GM12878 (cell line): ENCODE measurements at regions not wholly inside any gene's neighbourhood (a gene's known extent, or its start where the extent isn't known, plus 50 kb on each side); places are given as distances from the start of the nearest gene placed in this dataset.

Experiments
- ATAC-seq: fragments of 200-7000 bp; cut with Tn5 transposase; 3 replicates; pipeline ENCODE4 v1.9.1; 2020; ENCODE audit warnings: mild to moderate bottlenecking, moderate library complexity
- BruUV-seq: library from RNA; stranded (reverse); fragments of 400-500 nt; replicated peaks from 2 replicates; lab custom pipeline; 2021; lab: Mats Ljungman, UMichigan
- CTCF ChIA-PET: fragments of 300-600 bp; sonication (Branson Sonifier 250); formaldehyde crosslinking; extraction: SDS; loops from one replicate; lab custom pipeline; 2021; ENCODE audit warnings: inconsistent platforms; lab: Yijun Ruan, JAX
- POLR2A ChIA-PET: fragments of 350-600 bp; formaldehyde crosslinking; extraction: SDS; loops from one replicate; lab custom pipeline; 2021; ENCODE audit warnings: inconsistent platforms; lab: Charles Lee
- RAD21 ChIA-PET: fragments of 300-600 bp; sonication (Branson Sonifier 250); formaldehyde crosslinking; loops from one replicate; lab custom pipeline; 2023; ENCODE audit warnings: antibody characterized with exemption; ENCODE audit not compliant: unreplicated experiment; lab: Charles Lee
- SMC1A ChIA-PET: fragments of 300-600 bp; sonication (Branson Sonifier 250); formaldehyde crosslinking; loops from one replicate; lab custom pipeline; 2023; ENCODE audit not compliant: unreplicated experiment, uncharacterized antibody; lab: Charles Lee
- DNase-seq: peaks from one replicate; pipeline ENCODE4 v3.0.0-alpha.2; 2011; ENCODE audit warnings: low read depth, low spot score
- FAIRE-seq: peaks from 3 replicates; lab custom pipeline; 2011; peaks lifted over from hg19 to GRCh38; lab: Jason Lieb, UNC
- H2AFZ ChIP-seq: 2 replicates; pipeline ENCODE4 v1.6.0; 2011; ENCODE audit warnings: low read depth, low read length, control low read depth; ENCODE audit not compliant: control insufficient read depth
- H3K27ac ChIP-seq: 2 replicates; pipeline ENCODE4 v1.5.1; 2011; ENCODE audit warnings: control low read depth; ENCODE audit not compliant: control insufficient read depth, insufficient read depth
- H3K27me3 ChIP-seq, 2 experiments: replicated peaks in 1 of 2; 2 replicates each; pipeline versions ENCODE4 v1.6.0 to v1.6.1; 2011; ENCODE audit warnings: low read length in 1 of 2; ENCODE audit not compliant: control insufficient read depth in 2 of 2, insufficient read depth in 2 of 2
- H3K36me3 ChIP-seq, 2 experiments: 2 replicates each; pipeline ENCODE4 v1.5.1; 2011; ENCODE audit warnings: low read length in 1 of 2; ENCODE audit not compliant: control insufficient read depth in 2 of 2, insufficient read depth in 2 of 2
- H3K4me1 ChIP-seq: 2 replicates; pipeline ENCODE4 v1.6.1; 2011; ENCODE audit warnings: mild to moderate bottlenecking, low read length, moderate library complexity, mixed read lengths; ENCODE audit not compliant: control insufficient read depth, insufficient read depth
- H3K4me2 ChIP-seq: 2 replicates; pipeline ENCODE4 v1.6.0; 2011; ENCODE audit warnings: control low read depth; ENCODE audit not compliant: control insufficient read depth, insufficient read depth
- H3K4me3 ChIP-seq: fragments of 200-600 bp; sonication (generic); 2 replicates; pipeline ENCODE4 v1.5.1; 2016
- H3K79me2 ChIP-seq: 2 replicates; pipeline ENCODE4 v1.6.0; 2011; ENCODE audit warnings: low read length; ENCODE audit not compliant: control insufficient read depth, insufficient read depth
- H3K9ac ChIP-seq: 2 replicates; pipeline ENCODE4 v1.8.0; 2011; ENCODE audit warnings: low read length, control low read depth, mixed read lengths; ENCODE audit not compliant: control insufficient read depth, insufficient read depth
- H3K9me3 ChIP-seq: replicated peaks from 3 replicates; pipeline ENCODE4 v1.5.1; 2011; ENCODE audit warnings: mild to moderate bottlenecking, low read length; ENCODE audit not compliant: control insufficient read depth, insufficient read depth
- H4K20me1 ChIP-seq: 2 replicates; pipeline ENCODE4 v1.6.0; 2011; ENCODE audit not compliant: control insufficient read depth, insufficient read depth
- BCL3 ChIP-seq: IDR thresholded peaks from 2 replicates; pipeline ENCODE4 v1.6.1; 2011; ENCODE audit warnings: borderline replicate concordance, low read depth, mild to moderate bottlenecking, moderate library complexity, low read length; ENCODE audit not compliant: insufficient read depth, poor library complexity, severe bottlenecking
- BMI1 ChIP-seq: fragments of 450-650 bp; IDR thresholded peaks from 2 replicates; pipeline ENCODE4 v1.6.1; 2016; ENCODE audit warnings: mild to moderate bottlenecking, moderate library complexity, borderline replicate concordance
- CBFB ChIP-seq: IDR thresholded peaks from 2 replicates; pipeline ENCODE4 v1.6.1; 2016; ENCODE audit warnings: antibody characterized with exemption, low read depth
- CTCF ChIP-seq, 3 experiments: IDR thresholded peaks in 2 of 3; conservative IDR thresholded peaks in 1 of 3; 2 replicates each; pipeline ENCODE4 v1.5.1; 2011; ENCODE audit warnings: low read depth in 3 of 3, low read length in 3 of 3, mild to moderate bottlenecking in 3 of 3, control low read depth in 2 of 3, moderate library complexity in 2 of 3, inconsistent platforms in 1 of 3, mixed read lengths in 1 of 3; ENCODE audit not compliant: control insufficient read depth in 2 of 3, insufficient read depth in 1 of 3; ENCODE audit errors: extremely low read depth in 1 of 3
- EGR1 ChIP-seq, 2 experiments: IDR thresholded peaks; 1 replicate in 1 of 2; 2 replicates in 1 of 2; pipeline ENCODE4 v1.6.1; 2011 to 2012; ENCODE audit warnings: low read depth in 2 of 2, low read length in 2 of 2, borderline replicate concordance in 1 of 2, mild to moderate bottlenecking in 1 of 2, moderate library complexity in 1 of 2
- ESRRA ChIP-seq: IDR thresholded peaks from 2 replicates; pipeline ENCODE4 v1.6.1; 2012; ENCODE audit warnings: mild to moderate bottlenecking, low read length, improper control_type of control experiment
- IRF4 ChIP-seq: IDR thresholded peaks from 2 replicates; pipeline ENCODE4 v1.6.1; 2011; ENCODE audit warnings: low read depth, low read length
- MEF2B ChIP-seq: fragments of 450-650 bp; IDR thresholded peaks from 2 replicates; pipeline ENCODE4 v1.6.1; 2018; ENCODE audit warnings: mild to moderate bottlenecking, moderate library complexity; ENCODE audit not compliant: partially characterized antibody, poor library complexity, severe bottlenecking
- NR2F1 ChIP-seq: fragments of 450-650 bp; conservative IDR thresholded peaks from 2 replicates; pipeline ENCODE4 v1.6.1; 2017; ENCODE audit warnings: mild to moderate bottlenecking
- RBBP5 ChIP-seq: fragments of 200-600 bp; sonication (generic); conservative IDR thresholded peaks from 2 replicates; pipeline ENCODE4 v1.6.1; 2016
- SREBF1 ChIP-seq: IDR thresholded peaks from 2 replicates; pipeline ENCODE4 v1.6.1; 2012; ENCODE audit warnings: mild to moderate bottlenecking, low read length
- WGBS: methylation state at CpG from one replicate; pipeline ENCODE4 v1.1.6; 2016; ENCODE audit warnings: low lambda C conversion rate; ENCODE audit not compliant: insufficient replicate concordance, insufficient coverage; ENCODE audit errors: missing lambda C conversion rate; 5-methylcytosine and 5-hydroxymethylcytosine counted together
- in situ Hi-C: fragments of 300-500 bp; cut with MboI; formaldehyde crosslinking; loops from 9 replicates; pipeline ENCODE4 v1.14.3; 2018; ENCODE audit warnings: mixed read lengths
- intact Hi-C: fragments of 100-400 bp; cut with micrococcal nuclease; formaldehyde crosslinking; loops from one replicate; pipeline ENCODE4 v1.14.2; 2022; ENCODE audit not compliant: unreplicated experiment
- TF ChIP-seq, protein P1 (sequence below): fragments of 450-650 bp; formaldehyde crosslinking; IDR thresholded peaks from 2 replicates; pipeline ENCODE4 v1.4.0; 2020; ENCODE audit warnings: mild to moderate bottlenecking, moderate library complexity

DNA sequence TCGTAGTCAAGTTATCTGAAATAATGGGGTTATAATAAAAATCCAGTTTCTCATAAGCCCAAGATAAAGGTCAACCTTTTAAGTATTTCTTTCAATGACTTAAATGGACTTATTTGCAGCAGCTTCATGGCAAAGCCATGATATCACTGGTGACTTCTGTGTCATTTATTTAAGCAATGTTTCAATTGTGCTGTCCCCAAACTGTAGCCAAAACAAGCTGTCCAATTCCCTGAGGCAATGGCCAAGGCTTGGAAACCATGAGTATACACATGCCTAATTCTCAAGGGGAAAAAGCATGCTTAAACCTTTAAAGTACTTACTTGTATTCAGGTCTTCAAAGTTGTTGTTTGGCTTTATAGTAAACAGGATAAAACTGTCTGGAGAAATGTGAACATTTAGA lies 376.4 kb upstream of the TNC start:
- Histone ChIP-seq H4K20me1 (no peaks in the 10 kb centered on the region), H3K36me3 (no peaks in the 10 kb centered on the region), H2AFZ (no peak overlapping the region), H3K4me3 (no peak overlapping the region), H3K79me2 (no peaks in the 10 kb centered on the region), H3K4me1 (no peaks in the 10 kb centered on the region), H3K27me3 (no peaks in the 10 kb centered on the region), H3K9ac (no peak overlapping the region), H3K27ac (no peak overlapping the region), H3K4me2 (no peak overlapping the region), H3K9me3 (no peaks in the 10 kb centered on the region)
- SMC1A ChIA-PET, result no interaction called here
- intact Hi-C loops, result no loop called here
- BruUV-seq, result no TSS peak
- DNase-seq, result no peak
- CTCF ChIA-PET, result no interaction called here
- 0% methylated on average over 1 of the region's 1 CpG for WGBS
- POLR2A ChIA-PET, result no interaction called here
- no peak for TF ChIP-seq CTCF (IDR thresholded peaks at IDR 0.05 in 2 of 3, conservative IDR thresholded peaks at IDR 0.05 in 1 of 3; ENCODE audit: control insufficient read depth in 2 of 3, extremely low read depth in 1 of 3, insufficient read depth in 1 of 3, low read depth in 3 of 3, low read length in 3 of 3)
- no peak for TF ChIP-seq EGR1 (IDR thresholded peaks at IDR 0.05; ENCODE audit: borderline replicate concordance in 1 of 2, low read depth in 2 of 2, low read length in 2 of 2)
- TF ChIP-seq NR2F1, result no peak
- TF ChIP-seq SREBF1, result no peak
- no peak for TF ChIP-seq CBFB
- TF ChIP-seq ESRRA, result no peak
- no peak for TF ChIP-seq BMI1
- TF ChIP-seq BCL3, result no peak
- TF ChIP-seq, protein P1, sequence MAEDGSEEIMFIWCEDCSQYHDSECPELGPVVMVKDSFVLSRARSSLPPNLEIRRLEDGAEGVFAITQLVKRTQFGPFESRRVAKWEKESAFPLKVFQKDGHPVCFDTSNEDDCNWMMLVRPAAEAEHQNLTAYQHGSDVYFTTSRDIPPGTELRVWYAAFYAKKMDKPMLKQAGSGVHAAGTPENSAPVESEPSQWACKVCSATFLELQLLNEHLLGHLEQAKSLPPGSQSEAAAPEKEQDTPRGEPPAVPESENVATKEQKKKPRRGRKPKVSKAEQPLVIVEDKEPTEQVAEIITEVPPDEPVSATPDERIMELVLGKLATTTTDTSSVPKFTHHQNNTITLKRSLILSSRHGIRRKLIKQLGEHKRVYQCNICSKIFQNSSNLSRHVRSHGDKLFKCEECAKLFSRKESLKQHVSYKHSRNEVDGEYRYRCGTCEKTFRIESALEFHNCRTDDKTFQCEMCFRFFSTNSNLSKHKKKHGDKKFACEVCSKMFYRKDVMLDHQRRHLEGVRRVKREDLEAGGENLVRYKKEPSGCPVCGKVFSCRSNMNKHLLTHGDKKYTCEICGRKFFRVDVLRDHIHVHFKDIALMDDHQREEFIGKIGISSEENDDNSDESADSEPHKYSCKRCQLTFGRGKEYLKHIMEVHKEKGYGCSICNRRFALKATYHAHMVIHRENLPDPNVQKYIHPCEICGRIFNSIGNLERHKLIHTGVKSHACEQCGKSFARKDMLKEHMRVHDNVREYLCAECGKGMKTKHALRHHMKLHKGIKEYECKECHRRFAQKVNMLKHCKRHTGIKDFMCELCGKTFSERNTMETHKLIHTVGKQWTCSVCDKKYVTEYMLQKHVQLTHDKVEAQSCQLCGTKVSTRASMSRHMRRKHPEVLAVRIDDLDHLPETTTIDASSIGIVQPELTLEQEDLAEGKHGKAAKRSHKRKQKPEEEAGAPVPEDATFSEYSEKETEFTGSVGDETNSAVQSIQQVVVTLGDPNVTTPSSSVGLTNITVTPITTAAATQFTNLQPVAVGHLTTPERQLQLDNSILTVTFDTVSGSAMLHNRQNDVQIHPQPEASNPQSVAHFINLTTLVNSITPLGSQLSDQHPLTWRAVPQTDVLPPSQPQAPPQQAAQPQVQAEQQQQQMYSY (CRISPR knock-in tag), result no peak
- no peak for TF ChIP-seq MEF2B
- no peak for TF ChIP-seq IRF4
- no peak for TF ChIP-seq RBBP5
- RAD21 ChIA-PET, result no interaction called here
- in situ Hi-C loops, result no loop called here
- ATAC-seq, result no peak
- no peak for FAIRE-seq
